SU-DHL-6 (cell line): ENCODE measurements at regions not wholly inside any gene's neighbourhood (a gene's known extent, or its start where the extent isn't known, plus 50 kb on each side); places are given as distances from the start of the nearest gene placed in this dataset.

ENCODE experiments used
- H2AFZ ChIP-seq: fragments of 200-600 bp; sonication (generic); 2 replicates; pipeline ENCODE4 v1.6.1; 2014; ENCODE audit warnings: low read depth, mild to moderate bottlenecking, moderate library complexity, mixed read lengths, antibody characterized with exemption, low read length; ENCODE audit not compliant: severe bottlenecking
- H3F3A ChIP-seq: fragments of 200-600 bp; shearing (Covaris generic); 2 replicates; pipeline ENCODE4 v1.6.0; 2016; ENCODE audit warnings: antibody characterized with exemption, mild to moderate bottlenecking; ENCODE audit not compliant: insufficient read depth
- H3K27ac ChIP-seq: fragments of 200-600 bp; sonication (generic); 2 replicates; pipeline ENCODE4 v1.5.1; 2016; ENCODE audit warnings: low read depth, mild to moderate bottlenecking, low read length, moderate library complexity, mixed read lengths
- H3K27me3 ChIP-seq: fragments of 200-600 bp; sonication (generic), shearing (Covaris generic); 2 replicates; pipeline ENCODE4 v1.6.0; 2014; ENCODE audit warnings: mild to moderate bottlenecking, low read length
- H3K36me3 ChIP-seq: fragments of 200-600 bp; sonication (generic); 2 replicates; pipeline ENCODE4 v1.6.1; 2014; ENCODE audit warnings: mild to moderate bottlenecking, low read length, mixed read lengths
- H3K4me2 ChIP-seq: fragments of 300-600, 200-600 bp; shearing (Covaris generic), sonication (generic); 2 replicates; pipeline ENCODE4 v1.6.0; 2014; ENCODE audit warnings: low read length, low read depth, mild to moderate bottlenecking; ENCODE audit not compliant: poor library complexity, severe bottlenecking
- H3K4me3 ChIP-seq: fragments of 200-600 bp; sonication (generic); 2 replicates; pipeline ENCODE4 v1.5.1; 2014; ENCODE audit warnings: antibody characterized with exemption, low read length, mild to moderate bottlenecking, mixed read lengths; ENCODE audit not compliant: insufficient read depth, poor library complexity, severe bottlenecking
- H3K79me2 ChIP-seq: fragments of 200-600 bp; sonication (generic); 2 replicates; pipeline ENCODE4 v1.6.1; 2014; ENCODE audit warnings: mild to moderate bottlenecking, low read length, moderate library complexity; ENCODE audit not compliant: insufficient read depth
- H3K9ac ChIP-seq: fragments of 200-600 bp; sonication (generic); 2 replicates; pipeline ENCODE4 v1.7.0; 2014; ENCODE audit warnings: mild to moderate bottlenecking, low read length
- H3K9me2 ChIP-seq: fragments of 200-600 bp; sonication (generic); replicated peaks from 2 replicates; pipeline ENCODE4 v1.6.1; 2014; ENCODE audit warnings: low read length; ENCODE audit not compliant: insufficient read depth
- H3K9me3 ChIP-seq: fragments of 200-600 bp; sonication (generic); 2 replicates; pipeline ENCODE4 v1.6.1; 2014; ENCODE audit warnings: low read length, mixed read lengths; ENCODE audit not compliant: insufficient read depth
- H4K20me1 ChIP-seq: fragments of 200-600 bp; sonication (generic); 2 replicates; pipeline ENCODE4 v1.6.1; 2014; ENCODE audit warnings: low read depth, mild to moderate bottlenecking, antibody characterized with exemption, low read length, moderate library complexity, mixed read lengths
- EZH2phosphoT487 ChIP-seq: fragments of 200-600 bp; sonication (generic), shearing (Covaris generic); conservative IDR thresholded peaks from 2 replicates; pipeline ENCODE4 v1.6.1; 2018; ENCODE audit warnings: mild to moderate bottlenecking, antibody characterized with exemption, low read length, moderate library complexity, mixed read lengths
- TF ChIP-seq, protein P1 (sequence below): fragments of 200-600 bp; sonication (generic); IDR thresholded peaks from one replicate; pipeline ENCODE4 v1.5.1; 2017; ENCODE audit warnings: antibody characterized with exemption, mild to moderate bottlenecking, low read length, moderate library complexity; ENCODE audit not compliant: insufficient read depth, poor library complexity, severe bottlenecking

DNA sequence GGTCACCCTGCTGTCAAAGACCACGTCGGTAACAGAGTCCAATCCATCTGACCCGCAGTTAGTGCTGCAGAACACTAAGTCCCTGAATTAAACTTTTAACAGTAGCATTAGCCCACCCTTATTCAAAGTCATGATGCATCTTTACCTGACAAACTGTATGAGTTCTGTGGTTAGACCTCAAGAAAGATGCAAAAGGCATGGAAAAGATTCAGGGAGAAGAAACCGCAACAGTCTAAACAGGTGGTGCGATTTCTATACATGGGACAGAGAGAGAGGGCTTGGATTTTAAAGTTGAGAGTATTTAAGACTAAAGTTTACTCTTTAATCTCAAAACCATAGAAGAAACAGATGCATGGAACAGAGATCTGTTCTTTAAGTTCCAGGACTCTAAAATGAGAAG is 103.3 kb upstream of the NFE2L3 start:
- H3K9me2 ChIP-seq = no peaks in the 10 kb centered on the region
- H4K20me1 ChIP-seq = no peaks in the 10 kb centered on the region
- H3K36me3 ChIP-seq = 0 out of 2 replicates have a peak, but pooled peaks cover 4% of the 10 kb centered on the region
- H3K9me3 ChIP-seq = no peaks in the 10 kb centered on the region
- no peak overlapping the region for H3K4me3 ChIP-seq
- H3K4me2 ChIP-seq = no peak overlapping the region
- H3K27me3 ChIP-seq = no peaks in the 10 kb centered on the region
- H2AFZ ChIP-seq = no peak overlapping the region
- no peaks in the 10 kb centered on the region for H3F3A ChIP-seq
- TF ChIP-seq, protein P1, sequence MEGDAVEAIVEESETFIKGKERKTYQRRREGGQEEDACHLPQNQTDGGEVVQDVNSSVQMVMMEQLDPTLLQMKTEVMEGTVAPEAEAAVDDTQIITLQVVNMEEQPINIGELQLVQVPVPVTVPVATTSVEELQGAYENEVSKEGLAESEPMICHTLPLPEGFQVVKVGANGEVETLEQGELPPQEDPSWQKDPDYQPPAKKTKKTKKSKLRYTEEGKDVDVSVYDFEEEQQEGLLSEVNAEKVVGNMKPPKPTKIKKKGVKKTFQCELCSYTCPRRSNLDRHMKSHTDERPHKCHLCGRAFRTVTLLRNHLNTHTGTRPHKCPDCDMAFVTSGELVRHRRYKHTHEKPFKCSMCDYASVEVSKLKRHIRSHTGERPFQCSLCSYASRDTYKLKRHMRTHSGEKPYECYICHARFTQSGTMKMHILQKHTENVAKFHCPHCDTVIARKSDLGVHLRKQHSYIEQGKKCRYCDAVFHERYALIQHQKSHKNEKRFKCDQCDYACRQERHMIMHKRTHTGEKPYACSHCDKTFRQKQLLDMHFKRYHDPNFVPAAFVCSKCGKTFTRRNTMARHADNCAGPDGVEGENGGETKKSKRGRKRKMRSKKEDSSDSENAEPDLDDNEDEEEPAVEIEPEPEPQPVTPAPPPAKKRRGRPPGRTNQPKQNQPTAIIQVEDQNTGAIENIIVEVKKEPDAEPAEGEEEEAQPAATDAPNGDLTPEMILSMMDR = no peak
- TF ChIP-seq EZH2phosphoT487 = no peak
- H3K27ac ChIP-seq = no peak overlapping the region
- H3K79me2 ChIP-seq = no peaks in the 10 kb centered on the region
- H3K9ac ChIP-seq = no peak overlapping the region

DNA sequence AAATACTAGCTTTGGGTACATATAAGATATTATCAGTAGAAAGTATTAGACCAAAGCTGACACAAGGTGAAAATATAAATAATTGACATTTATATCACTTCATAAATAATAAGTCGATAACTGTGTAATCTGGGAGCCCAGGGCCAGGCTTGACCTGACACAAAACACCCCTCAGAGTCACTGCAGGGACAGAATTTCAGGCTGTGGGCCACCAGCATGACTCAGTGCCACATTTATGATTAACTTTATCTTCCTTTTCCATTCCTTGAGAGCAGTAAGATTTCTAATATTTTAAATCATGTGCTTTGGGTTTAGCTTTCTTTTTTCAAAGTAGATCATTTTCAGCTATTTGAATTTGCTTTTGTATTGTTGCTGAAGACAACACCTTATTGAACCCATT is 102.9 kb upstream of the NFE2L3 start:
- Histone ChIP-seq H4K20me1 (no peaks in the 10 kb centered on the region), H3F3A (no peaks in the 10 kb centered on the region), H3K36me3 (0 out of 2 replicates have a peak, but pooled peaks cover 4% of the 10 kb centered on the region), H3K27ac (no peak overlapping the region), H3K27me3 (no peaks in the 10 kb centered on the region), H3K79me2 (no peaks in the 10 kb centered on the region), H3K4me2 (no peak overlapping the region), H3K9me2 (no peaks in the 10 kb centered on the region), H3K9ac (no peak overlapping the region), H2AFZ (no peak overlapping the region), H3K4me3 (no peak overlapping the region), H3K9me3 (no peaks in the 10 kb centered on the region)
- TF ChIP-seq EZH2phosphoT487 = no peak
- TF ChIP-seq, protein P1 = no peak

DNA sequence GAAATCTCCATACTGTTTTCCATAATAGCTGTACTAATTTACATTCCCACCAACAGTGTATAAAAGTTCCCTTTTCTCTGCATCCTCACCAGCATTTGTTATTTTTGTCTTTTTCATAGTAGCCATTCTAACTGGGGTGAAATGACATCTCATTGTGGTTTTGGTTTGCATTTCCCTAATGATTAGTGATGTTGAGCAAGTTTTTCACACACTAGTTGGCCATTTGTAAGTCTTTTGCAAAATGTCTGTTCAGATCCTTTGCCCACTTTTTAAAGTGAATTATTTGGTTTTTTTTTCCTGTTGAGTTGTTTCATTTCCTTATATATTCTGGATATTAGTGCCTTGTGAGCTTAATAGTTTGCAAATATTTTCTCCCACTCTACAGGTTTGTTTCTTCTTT is 101.0 kb upstream of the NFE2L3 start:
- H3K36me3 ChIP-seq = 0 out of 2 replicates have a peak, but pooled peaks cover 4% of the 10 kb centered on the region
- H3K9me2 ChIP-seq = no peaks in the 10 kb centered on the region
- H2AFZ ChIP-seq = no peak overlapping the region
- TF ChIP-seq, protein P1 = no peak
- TF ChIP-seq EZH2phosphoT487 = no peak
- no peaks in the 10 kb centered on the region for H3F3A ChIP-seq
- H3K4me2 ChIP-seq = no peak overlapping the region
- H3K27ac ChIP-seq = no peak overlapping the region
- H3K27me3 ChIP-seq = no peaks in the 10 kb centered on the region
- H3K9ac ChIP-seq = no peak overlapping the region
- H3K4me3 ChIP-seq = no peak overlapping the region
- no peaks in the 10 kb centered on the region for H3K79me2 ChIP-seq
- no peaks in the 10 kb centered on the region for H3K9me3 ChIP-seq
- no peaks in the 10 kb centered on the region for H4K20me1 ChIP-seq
